OCI-LY7 (cell line): ENCODE measurements at regions not wholly inside any gene's neighbourhood (a gene's known extent, or its start where the extent isn't known, plus 50 kb on each side); places are given as distances from the start of the nearest gene placed in this dataset.

Experiments used
- CTCF ChIP-seq: fragments of 200-600 bp; sonication (generic); conservative IDR thresholded peaks from 2 replicates; pipeline ENCODE4 v1.5.1; 2014; ENCODE audit warnings: mild to moderate bottlenecking, antibody characterized with exemption, low read length, moderate library complexity, mixed read lengths
- EZH2phosphoT487 ChIP-seq: fragments of 200-600 bp; sonication (generic); IDR thresholded peaks from 2 replicates; pipeline ENCODE4 v1.6.1; 2018; ENCODE audit warnings: low read depth, borderline replicate concordance, mild to moderate bottlenecking, mixed run types, antibody characterized with exemption, low read length, moderate library complexity, mixed read lengths

- TF ChIP-seq CTCF (no peak), EZH2phosphoT487 (no peak)
Measured at GRCh38 chr3:154864947-154865346, 215.2 kb upstream of the MME start.
